Stimulated activated CD8-positive, alpha-beta memory T cell treated with anti-CD3 and anti-CD28 coated beads, Interleukin-15, amount 100 ng/mL, for 4 hours (primary cell): ENCODE measurements at regions not wholly inside any gene's neighbourhood (a gene's known extent, or its start where the extent isn't known, plus 50 kb on each side); places are given as distances from the start of the nearest gene placed in this dataset.

Experiments used
- DNase-seq, 2 donors: peaks; one replicate each; pipeline ENCODE4 v3.0.0-alpha.2; 2020; ENCODE audit warnings: low read depth in 2 of 2

- no peak for DNase-seq
These were observed 550.0 kb upstream of the DIPK2B start for GRCh38 chrX:45750639-45751038.

- DNase-seq: no peak
These were observed 548.7 kb upstream of the DIPK2B start for GRCh38 chrX:45749375-45749774.

- DNase-seq: no peak
These were observed 547.7 kb upstream of the DIPK2B start for GRCh38 chrX:45748369-45748774.

DNA sequence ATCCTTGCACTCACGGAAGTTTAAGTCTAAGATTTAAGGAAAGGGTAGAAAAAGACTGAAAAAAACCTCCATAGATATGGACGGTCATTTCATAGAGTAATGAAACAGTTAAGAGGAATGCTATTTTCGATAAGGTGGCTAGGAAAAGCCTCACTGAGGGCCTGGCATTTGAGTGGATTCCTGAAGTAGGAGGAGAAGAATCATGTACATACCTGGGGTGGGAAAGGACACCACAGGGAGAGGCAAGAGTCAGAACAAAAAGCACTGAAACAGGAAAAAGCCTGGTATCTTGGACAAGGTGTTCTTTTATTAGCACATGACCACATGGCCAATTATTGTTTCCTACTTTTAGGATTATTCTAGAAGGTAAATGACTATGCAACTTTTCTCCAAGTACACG is 547.2 kb upstream of the DIPK2B start:
- DNase-seq: no peak

DNA sequence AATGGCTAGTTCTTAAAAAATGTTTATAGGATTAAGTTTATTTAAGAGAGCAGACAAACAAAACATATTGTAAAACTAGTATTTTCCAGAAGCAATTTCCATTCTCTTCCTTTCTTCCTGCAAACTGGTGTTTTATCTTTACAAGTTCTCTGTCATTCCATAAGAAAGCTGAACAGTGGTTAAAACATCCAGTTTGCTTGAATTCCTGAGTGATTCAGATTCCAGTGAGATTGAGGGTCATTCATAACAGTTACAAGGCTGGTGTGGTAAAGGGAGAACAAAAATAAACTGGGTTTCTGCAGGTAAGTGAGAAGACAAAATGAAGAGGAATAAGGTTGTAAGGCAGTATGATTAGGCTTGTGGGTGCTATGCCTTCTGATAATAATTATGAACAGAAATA is 544.8 kb upstream of the DIPK2B start:
- no peak for DNase-seq

DNA sequence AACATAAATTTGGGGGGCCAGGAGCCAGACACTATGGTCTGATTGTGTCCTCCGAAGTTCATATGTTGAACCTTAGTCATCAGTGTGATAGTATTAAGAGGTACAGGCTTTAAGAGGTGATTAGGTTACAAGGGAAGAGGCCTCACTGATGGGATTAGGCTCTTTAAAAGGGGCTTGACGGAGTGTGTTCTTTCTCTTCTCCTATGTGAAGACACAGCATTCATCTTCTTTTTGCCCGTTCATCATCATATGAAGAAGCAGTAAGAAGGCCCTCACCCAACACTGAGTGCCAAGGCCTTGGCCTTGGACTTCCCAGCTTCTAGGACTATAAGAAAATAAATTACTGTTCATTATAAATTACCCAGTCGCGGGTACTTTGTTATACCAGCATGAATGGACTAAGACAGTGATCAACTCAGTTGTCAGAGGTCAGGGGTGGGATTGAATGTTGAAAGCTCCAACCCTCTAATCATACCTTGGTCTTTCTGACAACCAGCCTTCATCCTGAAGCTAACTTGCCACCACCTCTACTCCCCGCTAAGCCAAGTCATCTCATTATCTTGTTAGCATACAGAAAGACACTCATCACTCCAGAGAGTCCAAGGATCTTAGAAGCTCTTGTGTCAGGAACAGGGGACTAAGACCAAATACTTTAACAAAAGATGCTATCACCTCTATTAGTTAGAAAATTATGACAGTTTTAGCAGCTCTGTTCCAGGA is 543.4 kb upstream of the DIPK2B start:
- DNase-seq: no peak

DNA sequence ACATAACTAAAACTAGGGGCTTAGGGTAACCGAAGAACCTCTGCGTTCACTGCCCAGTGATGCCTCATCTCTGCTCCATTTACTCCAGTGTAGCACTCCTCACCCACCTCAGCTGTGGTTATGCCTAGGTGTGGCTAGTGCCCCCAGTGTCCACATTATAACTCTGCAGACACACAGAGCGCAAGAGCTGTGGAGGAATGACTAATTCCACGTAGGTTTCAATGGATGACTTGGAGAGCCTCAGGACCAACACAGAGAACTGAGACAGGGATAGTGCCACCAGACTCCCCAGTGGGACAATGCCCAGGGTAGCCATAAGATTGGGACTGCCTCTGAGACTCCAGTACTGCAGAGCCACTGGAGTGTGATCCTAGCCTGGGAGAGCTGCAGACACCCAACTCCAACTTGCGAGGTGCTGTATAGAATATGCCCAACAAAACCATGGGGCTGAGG is 542.4 kb upstream of the DIPK2B start:
- no peak for DNase-seq

GRCh38 chrX:45740291-45740690 is 539.6 kb upstream of the DIPK2B start:
- no peak for DNase-seq

GRCh38 chrX:45735571-45735970 is 534.9 kb upstream of the DIPK2B start:
- DNase-seq: no peak

DNA sequence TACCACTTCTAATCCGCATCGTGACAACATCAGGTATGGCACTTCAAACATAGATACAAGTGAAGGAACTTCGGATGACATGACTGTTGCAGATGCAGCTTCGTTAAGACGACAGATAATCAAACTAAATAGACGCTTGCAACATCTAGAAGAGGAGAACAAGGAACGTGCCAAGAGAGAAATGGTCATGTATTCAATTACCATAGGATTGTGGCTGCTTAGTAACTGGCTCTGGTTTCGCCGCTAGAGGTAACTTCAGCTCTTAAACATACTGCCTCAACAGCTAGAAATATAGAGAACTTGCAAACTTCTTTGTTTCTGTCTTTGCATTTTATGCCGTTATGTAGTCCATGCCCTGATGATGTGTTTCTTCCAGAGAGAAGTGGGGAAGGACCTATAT is 530.8 kb upstream of the DIPK2B start:
- DNase-seq: no peak

DNA sequence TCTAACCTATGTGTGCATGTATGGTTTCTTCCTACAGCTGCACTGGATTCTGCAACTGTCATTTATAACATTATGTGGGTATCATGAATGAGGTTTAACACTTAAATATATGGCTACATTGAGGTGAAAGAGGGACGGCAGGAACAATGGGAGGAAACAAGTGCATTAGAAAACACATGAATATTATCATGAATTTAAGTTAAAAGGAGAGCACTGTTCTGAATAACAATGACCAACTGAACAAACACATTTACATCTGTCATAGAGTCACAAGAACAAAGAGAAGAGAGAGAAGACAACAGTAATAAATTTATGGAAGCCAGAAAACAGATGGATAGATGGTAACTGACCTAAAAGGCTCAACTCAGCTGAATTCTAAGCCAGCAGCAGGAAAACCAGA is 527.1 kb upstream of the DIPK2B start:
- no peak for DNase-seq

DNA sequence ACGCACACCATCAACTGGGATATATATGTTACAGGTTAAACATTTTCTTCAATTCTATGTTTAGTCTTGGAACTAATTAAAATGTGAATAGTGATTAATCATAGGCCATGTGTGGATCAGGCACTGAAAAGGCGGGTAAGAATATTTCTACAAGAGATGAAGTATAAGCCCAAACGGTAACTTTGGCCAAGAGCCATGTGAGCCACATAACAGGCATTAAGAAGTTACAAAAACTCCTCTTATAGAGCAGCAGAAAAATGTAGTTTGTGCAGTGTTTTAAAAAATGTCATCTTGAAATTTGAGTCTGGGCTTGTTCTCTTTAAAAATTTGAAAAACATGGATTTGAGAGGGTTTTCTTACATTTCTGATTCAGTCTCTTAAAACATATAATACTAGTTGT is 521.8 kb upstream of the DIPK2B start:
- DNase-seq: no peak

- DNase-seq: no peak
These were observed 519.2 kb upstream of the DIPK2B start for GRCh38 chrX:45719751-45720501.

- no peak for DNase-seq
These were observed 518.0 kb upstream of the DIPK2B start for GRCh38 chrX:45718676-45719075.

DNA sequence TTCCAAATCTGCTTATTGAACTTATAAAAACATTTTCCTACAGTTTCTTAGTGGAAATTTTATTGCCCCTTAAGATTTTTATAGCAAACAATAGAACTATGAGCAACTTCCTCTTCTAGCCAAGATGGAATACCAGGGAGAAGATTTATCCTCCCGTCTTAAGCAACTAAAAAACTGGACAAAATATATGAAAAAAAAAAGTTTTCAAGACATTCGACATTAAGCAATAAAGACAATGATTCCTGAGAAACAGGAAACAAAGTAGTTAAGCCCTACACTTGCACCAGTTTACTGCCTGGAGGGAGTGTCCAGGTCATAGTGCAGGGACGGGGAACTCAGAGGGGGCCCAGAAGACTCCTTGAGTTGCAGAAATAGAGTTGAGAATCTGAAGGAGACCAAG is 516.1 kb upstream of the DIPK2B start:
- no peak for DNase-seq

GRCh38 chrX:45715748-45716147 is 515.1 kb upstream of the DIPK2B start:
- no peak for DNase-seq

DNA sequence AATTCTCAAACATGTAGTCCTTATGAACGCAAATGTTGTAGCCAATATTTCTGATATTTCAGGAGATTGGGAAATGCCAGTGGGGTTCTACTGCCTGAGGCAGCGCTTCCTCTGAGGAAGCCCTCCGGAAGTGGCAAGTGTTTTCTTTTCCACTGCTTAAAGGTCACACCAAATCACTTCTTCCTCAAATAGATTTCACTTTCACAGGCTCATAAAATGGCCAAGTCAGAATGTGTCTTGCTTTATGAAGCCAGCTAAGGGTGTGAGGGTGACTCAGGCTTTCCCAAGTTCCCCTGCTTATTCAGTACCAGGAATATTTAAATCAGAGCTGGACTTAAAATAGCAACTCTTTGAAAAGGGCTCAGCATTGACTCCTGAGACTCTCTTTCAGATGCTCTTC is 514.2 kb upstream of the DIPK2B start:
- DNase-seq: no peak

GRCh38 chrX:45712067-45712466 is 511.4 kb upstream of the DIPK2B start:
- DNase-seq: no peak

DNA sequence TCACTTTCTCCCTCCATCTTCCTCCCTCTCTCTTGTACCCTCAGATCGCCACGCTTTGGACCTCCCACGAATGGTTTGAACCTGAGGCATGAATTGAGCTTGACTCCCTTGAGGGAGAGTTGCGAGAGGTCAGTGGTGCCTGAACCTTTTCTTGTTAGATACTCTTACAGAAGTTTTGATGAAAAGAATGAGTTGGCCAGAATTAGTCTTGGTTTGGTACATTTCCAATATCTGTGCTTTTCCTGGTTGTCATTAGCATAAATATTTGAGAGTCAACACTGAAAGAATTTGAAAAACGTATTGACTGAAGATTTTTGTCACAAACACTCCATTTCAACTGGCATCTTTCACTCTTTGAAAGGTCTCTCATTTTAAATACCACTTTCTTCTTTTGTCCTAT is 510.6 kb upstream of the DIPK2B start:
- DNase-seq: no peak

DNA sequence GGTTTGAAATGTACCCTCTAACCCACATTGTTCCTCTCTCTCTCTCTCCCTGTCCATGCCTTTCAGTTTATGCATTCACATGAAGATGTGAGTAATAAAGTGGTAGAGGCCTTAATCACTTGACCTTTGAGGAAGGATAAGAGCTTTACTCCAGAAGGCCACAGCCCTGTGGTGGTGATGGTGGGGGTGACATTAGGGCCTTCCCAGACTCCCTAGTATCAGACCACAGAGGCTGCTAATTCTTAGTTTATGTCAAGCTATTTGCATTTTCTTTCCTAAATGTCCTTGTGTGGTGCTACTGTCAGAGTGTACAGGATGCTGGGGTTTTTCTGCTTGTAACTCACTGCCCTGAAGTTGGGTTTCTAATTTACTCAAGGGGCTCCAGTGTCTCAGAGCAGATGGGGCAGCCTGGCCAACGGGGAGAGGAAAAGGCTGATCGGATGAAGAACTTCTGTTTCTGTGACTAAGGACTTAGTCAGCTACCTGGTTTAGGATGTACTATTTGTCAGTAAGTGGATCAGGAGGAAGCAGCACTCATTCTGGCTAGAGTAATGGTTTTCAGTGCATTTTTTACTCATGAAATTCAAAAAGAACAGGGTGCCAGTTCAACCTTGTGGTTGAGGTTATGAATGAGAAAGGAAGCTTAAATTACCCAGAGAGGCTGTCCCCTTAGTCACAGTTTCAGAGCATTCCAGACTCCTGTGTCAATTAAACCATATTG is 509.6 kb upstream of the DIPK2B start:
- DNase-seq: peak; percentile 1 to 19

DNA sequence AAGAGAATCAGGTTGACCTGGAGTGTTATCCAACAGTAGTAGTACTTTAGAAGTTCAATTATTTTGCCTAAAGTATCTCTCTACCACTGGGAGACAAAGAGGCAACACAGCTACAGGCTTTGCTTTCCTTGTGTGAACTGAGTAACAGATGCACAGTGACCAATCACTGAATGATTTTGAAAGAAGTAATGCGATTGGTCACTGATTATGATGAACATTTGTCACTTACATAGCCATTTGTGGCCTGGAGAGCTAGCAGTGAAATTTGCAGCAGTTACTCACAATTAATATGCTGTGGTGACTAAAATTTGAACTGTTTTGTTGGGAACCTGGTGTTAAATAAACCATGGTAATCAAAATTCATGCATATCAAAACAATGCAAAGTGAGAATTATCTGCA is 508.7 kb upstream of the DIPK2B start:
- DNase-seq: no peak

- DNase-seq: no peak
These were observed 498.5 kb upstream of the DIPK2B start for GRCh38 chrX:45699158-45699557.

DNA sequence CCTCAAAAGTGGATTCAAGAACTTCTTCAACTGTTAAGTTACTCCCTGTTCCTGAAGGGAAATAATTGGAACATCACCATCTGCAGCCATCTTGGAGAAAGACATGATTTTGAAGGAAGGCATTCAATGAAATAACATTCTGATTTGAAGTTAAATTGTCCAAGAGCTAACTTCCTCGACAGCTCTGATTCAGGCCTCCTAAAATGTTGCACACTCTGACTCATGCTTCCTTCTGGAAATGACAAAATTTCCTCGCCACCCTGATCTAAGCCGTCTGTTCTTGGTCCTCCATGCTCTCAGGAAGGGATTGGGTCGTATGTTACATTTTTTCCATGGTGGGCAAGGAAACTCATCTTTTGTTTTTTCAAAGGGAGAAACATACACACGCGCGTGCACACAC is 496.9 kb upstream of the DIPK2B start:
- no peak for DNase-seq
